Ishikawa (cell line): ENCODE measurements at regions not wholly inside any gene's neighbourhood (a gene's known extent, or its start where the extent isn't known, plus 50 kb on each side); places are given as distances from the start of the nearest gene placed in this dataset.

Experiments
- CEBPB ChIP-seq: IDR thresholded peaks from 2 replicates; pipeline ENCODE4 v1.6.1; 2012
- CREB1 ChIP-seq: IDR thresholded peaks from 2 replicates; pipeline ENCODE4 v1.6.1; 2012; ENCODE audit warnings: low read depth
- EGR1 ChIP-seq: IDR thresholded peaks from 2 replicates; pipeline ENCODE4 v1.6.1; 2012
- EP300 ChIP-seq: IDR thresholded peaks from 2 replicates; pipeline ENCODE4 v1.6.1; 2012; ENCODE audit warnings: borderline replicate concordance
- FOXM1 ChIP-seq: IDR thresholded peaks from 2 replicates; pipeline ENCODE4 v1.6.1; 2012; ENCODE audit warnings: low read depth, borderline replicate concordance
- NFIC ChIP-seq: IDR thresholded peaks from 2 replicates; pipeline ENCODE4 v1.6.1; 2012
- RAD21 ChIP-seq: IDR thresholded peaks from 2 replicates; pipeline ENCODE4 v1.6.1; 2012; ENCODE audit warnings: low read depth
- TAF1 ChIP-seq: IDR thresholded peaks from 2 replicates; pipeline ENCODE4 v1.6.1; 2012; ENCODE audit warnings: low read depth, mild to moderate bottlenecking
- TCF12 ChIP-seq: IDR thresholded peaks from 2 replicates; pipeline ENCODE4 v1.6.1; 2012; ENCODE audit warnings: low read depth
- TEAD4 ChIP-seq: IDR thresholded peaks from 2 replicates; pipeline ENCODE4 v1.6.1; 2012
- YY1 ChIP-seq: IDR thresholded peaks from 2 replicates; pipeline ENCODE4 v1.6.1; 2012; ENCODE audit warnings: low read depth
- ZBTB7A ChIP-seq: IDR thresholded peaks from 2 replicates; pipeline ENCODE4 v1.6.1; 2012; ENCODE audit warnings: low read depth
- TF ChIP-seq, protein P1 (sequence below): IDR thresholded peaks from 2 replicates; pipeline ENCODE4 v1.6.1; 2012; ENCODE audit warnings: low read depth, mild to moderate bottlenecking
- TF ChIP-seq, protein P2 (sequence below): IDR thresholded peaks from 2 replicates; pipeline ENCODE4 v1.6.1; 2012
- TF ChIP-seq, protein P3 (sequence below): IDR thresholded peaks from 2 replicates; pipeline ENCODE4 v1.6.1; 2012

DNA sequence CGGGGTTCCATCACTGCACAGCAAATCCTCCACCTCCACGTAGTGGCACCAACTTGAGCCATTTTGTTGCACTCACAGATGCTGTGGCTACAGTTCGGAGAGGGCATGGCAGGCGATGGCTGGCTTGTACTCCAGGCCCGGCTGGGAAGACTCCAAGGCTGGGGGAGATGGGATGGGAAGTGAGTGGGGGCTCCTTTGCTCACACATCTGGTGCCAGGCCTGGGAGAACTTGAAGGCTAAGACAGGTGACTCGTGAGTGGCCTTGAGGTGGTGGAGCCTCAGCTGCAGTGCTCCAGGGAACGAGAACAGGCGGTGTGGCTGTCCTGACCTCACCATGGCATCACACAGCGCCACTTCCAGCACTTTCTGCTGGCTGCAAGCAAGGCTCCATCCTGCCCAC is 87.9 kb downstream of the PLXNA1 start:
- no peak for TF ChIP-seq CREB1
- TF ChIP-seq FOXM1 = no peak
- no peak for TF ChIP-seq TAF1
- TF ChIP-seq YY1 = no peak
- TF ChIP-seq EP300 = no peak
- TF ChIP-seq EGR1 = no peak
- TF ChIP-seq, protein P1, sequence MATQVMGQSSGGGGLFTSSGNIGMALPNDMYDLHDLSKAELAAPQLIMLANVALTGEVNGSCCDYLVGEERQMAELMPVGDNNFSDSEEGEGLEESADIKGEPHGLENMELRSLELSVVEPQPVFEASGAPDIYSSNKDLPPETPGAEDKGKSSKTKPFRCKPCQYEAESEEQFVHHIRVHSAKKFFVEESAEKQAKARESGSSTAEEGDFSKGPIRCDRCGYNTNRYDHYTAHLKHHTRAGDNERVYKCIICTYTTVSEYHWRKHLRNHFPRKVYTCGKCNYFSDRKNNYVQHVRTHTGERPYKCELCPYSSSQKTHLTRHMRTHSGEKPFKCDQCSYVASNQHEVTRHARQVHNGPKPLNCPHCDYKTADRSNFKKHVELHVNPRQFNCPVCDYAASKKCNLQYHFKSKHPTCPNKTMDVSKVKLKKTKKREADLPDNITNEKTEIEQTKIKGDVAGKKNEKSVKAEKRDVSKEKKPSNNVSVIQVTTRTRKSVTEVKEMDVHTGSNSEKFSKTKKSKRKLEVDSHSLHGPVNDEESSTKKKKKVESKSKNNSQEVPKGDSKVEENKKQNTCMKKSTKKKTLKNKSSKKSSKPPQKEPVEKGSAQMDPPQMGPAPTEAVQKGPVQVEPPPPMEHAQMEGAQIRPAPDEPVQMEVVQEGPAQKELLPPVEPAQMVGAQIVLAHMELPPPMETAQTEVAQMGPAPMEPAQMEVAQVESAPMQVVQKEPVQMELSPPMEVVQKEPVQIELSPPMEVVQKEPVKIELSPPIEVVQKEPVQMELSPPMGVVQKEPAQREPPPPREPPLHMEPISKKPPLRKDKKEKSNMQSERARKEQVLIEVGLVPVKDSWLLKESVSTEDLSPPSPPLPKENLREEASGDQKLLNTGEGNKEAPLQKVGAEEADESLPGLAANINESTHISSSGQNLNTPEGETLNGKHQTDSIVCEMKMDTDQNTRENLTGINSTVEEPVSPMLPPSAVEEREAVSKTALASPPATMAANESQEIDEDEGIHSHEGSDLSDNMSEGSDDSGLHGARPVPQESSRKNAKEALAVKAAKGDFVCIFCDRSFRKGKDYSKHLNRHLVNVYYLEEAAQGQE = no peak
- no peak for TF ChIP-seq ZBTB7A
- TF ChIP-seq, protein P2, sequence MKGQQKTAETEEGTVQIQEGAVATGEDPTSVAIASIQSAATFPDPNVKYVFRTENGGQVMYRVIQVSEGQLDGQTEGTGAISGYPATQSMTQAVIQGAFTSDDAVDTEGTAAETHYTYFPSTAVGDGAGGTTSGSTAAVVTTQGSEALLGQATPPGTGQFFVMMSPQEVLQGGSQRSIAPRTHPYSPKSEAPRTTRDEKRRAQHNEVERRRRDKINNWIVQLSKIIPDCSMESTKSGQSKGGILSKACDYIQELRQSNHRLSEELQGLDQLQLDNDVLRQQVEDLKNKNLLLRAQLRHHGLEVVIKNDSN = no peak
- no peak for TF ChIP-seq RAD21
- no peak for TF ChIP-seq CEBPB
- TF ChIP-seq TCF12 = no peak
- TF ChIP-seq, protein P3, sequence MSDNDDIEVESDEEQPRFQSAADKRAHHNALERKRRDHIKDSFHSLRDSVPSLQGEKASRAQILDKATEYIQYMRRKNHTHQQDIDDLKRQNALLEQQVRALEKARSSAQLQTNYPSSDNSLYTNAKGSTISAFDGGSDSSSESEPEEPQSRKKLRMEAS = no peak
- TF ChIP-seq TEAD4 = no peak
- TF ChIP-seq NFIC = no peak

DNA sequence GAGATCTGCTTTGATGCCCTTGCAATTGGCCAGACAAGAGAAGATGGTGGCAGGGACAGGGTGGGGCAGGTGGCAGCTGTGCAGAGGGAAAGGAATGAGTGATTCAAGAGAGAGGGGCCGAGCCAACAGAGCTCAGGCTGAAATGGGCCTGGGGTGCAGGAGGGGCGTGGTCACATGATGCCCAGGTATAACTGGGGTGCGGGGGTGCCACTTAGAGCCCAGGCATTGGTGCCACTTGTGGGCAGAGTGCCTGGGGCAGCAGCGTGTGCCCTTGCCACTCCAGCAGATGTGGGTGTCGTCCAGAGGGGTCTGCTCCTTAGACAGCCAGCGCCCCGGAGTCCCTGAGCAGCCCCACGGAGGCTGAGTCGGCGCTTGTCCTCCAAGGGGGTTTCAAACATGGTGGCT is 88.7 kb downstream of the PLXNA1 start:
- no peak for TF ChIP-seq TEAD4
- no peak for TF ChIP-seq EP300
- no peak for TF ChIP-seq FOXM1
- TF ChIP-seq, protein P2 = no peak
- no peak for TF ChIP-seq EGR1
- no peak for TF ChIP-seq RAD21
- TF ChIP-seq ZBTB7A = no peak
- TF ChIP-seq TCF12 = no peak
- no peak for TF ChIP-seq NFIC

DNA sequence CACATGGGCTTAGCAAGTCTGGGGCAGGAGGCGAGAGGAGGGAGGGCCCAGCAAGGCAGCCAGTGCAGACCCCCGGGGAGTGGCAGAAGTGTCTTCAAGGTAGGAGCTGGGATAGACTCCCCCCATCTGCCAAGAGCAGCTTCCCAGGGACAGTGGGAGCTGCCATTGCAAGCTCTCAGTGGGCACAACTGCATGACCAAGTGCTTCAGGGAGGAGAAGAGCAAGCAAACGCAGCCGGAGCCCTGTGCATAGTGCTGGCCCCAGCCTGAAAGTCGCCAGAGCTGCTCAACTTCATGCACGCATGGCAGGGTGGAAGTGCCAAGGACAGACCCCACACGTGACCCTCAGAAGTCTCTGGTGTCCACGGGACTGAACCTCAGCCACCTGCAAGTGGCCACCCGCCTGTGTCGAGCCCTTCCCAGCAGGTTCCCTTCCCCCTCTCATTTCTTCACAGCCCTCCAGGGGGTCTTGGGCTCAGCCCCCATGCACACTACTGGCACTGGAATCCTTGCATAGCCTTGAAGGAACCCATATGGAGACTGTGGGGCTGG is 89.4 kb downstream of the PLXNA1 start:
- no peak for TF ChIP-seq CEBPB
- TF ChIP-seq RAD21 = no peak
- no peak for TF ChIP-seq EP300
- TF ChIP-seq, protein P3 = no peak

DNA sequence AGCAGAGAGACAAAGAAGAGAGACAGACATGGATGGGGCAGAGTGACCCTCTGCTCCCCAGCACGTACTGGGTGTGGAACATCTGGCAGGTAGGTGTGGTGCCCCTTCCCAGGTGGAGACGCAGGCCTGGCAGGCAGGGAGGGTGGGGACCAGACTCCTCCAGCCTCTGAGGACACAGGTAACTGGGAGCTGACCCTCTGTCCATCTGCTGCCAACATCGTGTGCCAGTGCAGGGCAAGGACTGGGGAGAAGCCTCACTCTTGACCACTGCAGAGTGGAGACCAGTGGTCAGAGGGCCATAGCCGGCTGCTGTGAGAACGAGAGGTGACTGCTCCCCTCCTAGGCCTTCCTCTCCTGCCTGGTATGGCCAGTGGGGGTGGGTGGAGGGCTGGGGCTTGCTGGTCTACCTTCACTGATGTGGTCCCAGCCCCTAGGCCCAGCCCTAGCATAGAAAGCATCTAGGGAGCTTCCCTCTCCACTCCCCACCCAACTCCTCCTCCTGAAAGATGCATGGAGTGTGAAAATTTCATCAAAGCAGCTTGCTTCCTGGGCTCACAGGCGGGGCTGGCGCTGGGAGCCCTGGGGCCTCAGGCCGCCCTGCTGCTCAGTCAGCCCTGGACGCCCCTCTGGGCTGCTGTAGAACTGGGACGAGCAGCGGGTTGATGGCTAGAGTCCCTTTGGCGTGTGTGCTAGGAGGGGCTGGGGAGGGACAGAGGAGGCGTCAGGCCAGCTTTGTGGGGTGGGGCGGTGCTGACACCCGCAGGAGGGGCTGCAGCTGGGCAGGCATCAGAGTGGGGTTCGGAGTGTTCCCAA is 90.3 kb downstream of the PLXNA1 start:
- TF ChIP-seq CEBPB (no peak), EP300 (no peak), YY1 (no peak), TCF12 (no peak), TEAD4 (no peak), TAF1 (no peak), CREB1 (no peak), ZBTB7A (no peak), EGR1 (no peak)
- TF ChIP-seq, protein P3 = no peak
- TF ChIP-seq, protein P2 = no peak

DNA sequence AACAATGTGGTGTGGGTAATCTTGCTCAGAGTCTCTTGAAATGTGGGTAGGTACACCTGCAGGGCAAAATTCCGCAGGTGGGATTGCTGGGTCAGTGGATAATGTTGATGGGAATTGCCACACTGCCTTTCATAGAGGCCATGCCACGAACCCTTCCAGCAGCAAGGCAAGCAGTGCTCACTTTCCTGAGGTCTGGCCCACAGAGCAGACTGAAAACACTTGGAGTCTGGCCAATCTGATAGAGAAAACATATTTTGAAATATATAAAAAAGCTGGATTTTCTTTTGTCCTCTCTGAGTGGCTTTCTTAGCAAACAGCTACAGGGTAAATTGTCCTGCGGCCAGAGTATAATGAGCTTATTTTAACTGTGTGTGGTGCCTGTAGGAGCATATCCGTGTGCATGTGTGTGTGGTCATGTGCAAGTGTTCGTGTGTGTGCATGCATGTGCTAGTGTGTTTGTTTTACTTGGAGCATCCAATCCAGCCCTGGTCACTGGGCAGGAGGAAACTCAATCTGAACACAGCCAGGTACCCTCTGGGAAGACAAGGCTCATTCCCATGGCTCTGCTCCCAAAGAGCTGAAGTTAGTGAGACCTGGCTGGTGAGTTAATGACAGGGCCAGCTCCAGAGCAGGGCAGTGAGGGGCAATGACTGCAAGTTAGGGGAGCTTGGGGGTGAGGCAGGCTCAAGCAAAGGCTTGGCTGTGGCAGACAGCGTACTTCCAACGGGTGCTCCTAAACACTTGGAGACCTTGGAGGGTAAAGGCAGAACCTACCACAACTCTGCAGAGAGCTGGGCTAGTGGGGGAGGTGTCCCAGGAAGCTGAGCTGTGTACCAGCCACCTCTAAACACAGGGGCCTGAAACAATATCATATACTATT is 91.3 kb downstream of the PLXNA1 start:
- TF ChIP-seq, protein P1 = no peak
- TF ChIP-seq, protein P3 = no peak
- TF ChIP-seq FOXM1 (no peak), NFIC (no peak), YY1 (no peak), TEAD4 (no peak), TCF12 (no peak), CEBPB (no peak), CREB1 (no peak), RAD21 (no peak), EGR1 (no peak), TAF1 (no peak), EP300 (no peak), ZBTB7A (no peak)
- TF ChIP-seq, protein P2 = no peak
